HG03103 (cell line): ENCODE measurements at regions not wholly inside any gene's neighbourhood (a gene's known extent, or its start where the extent isn't known, plus 50 kb on each side); places are given as distances from the start of the nearest gene placed in this dataset.
A peak's percentile ranks its signal among the peaks of the same experiment; 100 is the strongest.

Experiments
- ATAC-seq: cut with Tn5 transposase; IDR thresholded peaks from one replicate; pipeline ENCODE4 v1.9.1; 2021; ENCODE audit warnings: low read depth; ENCODE audit not compliant: unreplicated experiment

DNA sequence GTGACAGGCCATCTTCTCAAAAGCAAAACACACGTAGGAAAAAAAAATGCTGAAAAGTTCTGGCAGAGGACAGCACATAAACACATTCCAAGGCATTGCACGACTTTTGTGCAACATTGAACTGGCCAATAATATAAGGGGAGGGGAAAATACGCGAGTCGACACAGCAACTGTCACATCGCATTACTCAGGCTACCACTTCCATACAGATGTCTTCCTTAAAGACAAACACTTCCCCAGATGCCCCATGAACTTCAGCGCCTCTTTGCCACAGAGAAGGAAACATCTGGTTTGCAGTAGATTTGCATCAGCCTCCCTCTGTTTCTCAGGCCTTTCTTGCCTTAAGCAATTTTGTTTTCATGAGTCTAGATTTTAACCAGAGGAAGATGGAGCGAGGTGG lies 144.4 kb upstream of the IGF1R start:
- ATAC-seq, result no peak

DNA sequence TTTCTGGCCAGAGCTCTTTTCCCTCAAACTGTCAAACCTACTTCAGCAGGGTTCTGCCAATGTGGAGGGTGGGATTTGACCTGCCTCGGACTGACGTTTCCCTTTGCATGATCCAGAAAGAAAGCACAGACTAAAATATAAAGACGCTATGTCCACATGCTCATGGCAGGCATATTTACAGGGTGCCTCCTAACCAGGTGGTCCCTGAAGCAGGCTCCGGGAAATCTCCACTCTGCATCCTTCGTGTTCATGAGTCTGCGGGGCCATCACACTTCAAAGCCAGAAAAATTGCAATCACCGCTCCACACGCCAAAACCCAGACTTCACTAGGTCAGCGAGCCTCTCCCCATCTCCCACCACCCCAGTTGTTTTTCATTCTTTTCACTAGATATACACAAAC lies 143.3 kb upstream of the IGF1R start:
- no peak for ATAC-seq

DNA sequence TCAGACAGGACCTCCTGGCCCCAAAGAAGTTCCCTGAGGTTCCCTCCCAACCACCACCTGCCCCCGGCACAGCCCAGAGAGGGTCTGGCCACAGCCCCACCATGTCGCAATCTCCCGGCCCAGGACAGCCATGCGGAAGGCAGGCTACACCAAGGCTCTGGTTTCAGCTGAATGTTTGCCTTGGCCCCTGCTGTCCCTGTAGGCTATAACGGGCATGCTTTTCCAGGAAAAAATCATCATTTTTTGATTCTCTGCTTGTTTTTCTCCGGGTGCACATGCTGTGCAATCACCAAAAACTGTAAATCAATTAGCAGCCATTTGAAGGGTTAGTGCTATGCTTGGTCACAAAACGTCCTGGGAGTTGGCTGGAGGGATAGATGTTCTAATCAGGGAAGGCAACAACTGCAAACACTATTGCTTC lies 142.7 kb upstream of the IGF1R start:
- ATAC-seq, result no peak

DNA sequence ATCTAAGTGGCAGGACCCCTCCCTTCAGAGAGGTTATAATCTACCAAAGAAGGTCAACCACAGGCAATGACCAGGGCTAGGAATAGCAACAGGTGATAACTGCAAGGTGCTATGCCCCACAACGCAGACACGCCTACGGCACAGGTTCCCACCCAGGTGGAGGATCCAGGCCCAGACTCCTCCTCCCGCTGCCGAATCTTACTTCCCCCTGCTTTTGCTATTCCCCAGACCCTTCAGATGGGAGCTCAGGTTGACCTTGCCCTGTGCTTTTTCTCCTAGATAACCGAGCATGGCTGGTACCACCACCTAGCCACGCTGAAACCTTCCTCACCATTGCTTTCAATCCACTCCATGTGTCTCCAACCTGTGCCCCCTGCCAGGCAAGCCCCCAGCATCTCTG lies 142.2 kb upstream of the IGF1R start:
- no peak for ATAC-seq

DNA sequence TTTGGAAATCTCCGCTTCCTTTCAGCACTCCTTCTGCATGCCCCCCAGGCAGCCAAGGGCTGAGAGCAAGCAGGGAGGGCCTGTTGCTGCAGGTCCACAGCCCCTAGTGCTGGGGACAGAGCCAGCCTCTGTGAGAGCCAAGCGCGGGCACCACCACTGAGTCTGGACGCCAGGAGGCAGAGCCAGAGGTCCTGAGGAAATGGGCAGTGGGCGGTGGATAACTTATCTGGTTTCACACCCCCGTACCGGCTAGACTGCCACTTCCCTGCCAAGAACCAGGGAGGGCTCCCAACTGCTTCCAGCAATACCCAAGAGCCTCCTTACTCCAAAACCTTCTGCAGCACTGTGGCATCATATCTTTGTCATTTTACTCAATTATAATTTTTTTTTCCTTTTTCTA lies 141.6 kb upstream of the IGF1R start:
- no peak for ATAC-seq

DNA sequence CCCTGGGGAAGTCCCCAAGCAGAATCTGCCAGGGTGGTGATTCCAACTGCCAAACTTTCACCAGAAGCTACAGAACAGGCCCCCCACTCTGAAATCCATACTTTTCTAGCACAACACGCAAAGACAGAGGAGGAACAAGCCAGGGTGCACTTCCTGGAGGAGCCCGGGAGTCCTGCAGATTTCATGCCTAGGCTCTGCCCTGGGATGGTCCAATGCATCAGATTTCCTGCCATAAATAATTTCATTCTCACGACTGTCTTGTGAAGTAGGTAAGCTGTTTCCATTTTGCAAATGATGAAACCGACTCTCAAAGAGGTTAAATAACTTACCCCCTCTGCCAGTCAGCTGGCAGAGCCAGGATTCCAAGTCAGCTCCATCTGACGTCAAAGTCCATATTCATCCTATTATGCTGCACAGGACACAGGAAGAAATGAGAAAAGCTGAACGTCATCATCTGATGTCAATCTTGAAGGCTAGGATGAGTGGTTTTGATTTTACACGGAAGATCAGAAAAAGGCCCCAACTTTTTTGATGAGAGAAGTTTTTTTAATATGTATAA lies 134.8 kb upstream of the IGF1R start:
- ATAC-seq, result no peak

DNA sequence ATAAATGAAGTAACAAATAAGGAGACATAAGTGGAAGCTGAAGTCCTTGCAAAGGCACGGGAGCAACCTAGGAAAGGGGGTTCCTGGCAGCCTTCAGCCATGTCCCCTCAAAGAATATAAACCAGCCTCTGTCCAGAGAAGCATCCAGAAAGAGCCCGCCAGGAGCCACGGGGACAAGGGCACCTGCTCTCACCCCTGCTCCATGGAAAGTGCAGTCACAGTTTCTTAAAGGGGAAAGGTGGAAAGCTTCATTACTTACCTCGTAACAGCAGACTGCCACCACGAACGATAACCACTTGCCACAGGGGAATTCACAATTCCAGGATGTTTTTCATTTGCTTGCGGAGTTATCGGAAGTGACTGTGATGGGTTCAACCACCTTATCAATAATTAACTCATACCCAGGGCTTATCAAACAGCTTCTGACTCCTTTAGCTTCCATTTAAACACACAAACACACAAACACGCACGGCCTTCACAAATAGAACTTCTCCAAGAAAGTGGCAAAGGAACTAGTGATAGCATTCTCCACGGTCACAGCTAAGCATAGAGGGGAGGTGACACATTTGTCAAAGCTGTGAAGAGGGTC lies 134.2 kb upstream of the IGF1R start:
- ATAC-seq, result no peak

DNA sequence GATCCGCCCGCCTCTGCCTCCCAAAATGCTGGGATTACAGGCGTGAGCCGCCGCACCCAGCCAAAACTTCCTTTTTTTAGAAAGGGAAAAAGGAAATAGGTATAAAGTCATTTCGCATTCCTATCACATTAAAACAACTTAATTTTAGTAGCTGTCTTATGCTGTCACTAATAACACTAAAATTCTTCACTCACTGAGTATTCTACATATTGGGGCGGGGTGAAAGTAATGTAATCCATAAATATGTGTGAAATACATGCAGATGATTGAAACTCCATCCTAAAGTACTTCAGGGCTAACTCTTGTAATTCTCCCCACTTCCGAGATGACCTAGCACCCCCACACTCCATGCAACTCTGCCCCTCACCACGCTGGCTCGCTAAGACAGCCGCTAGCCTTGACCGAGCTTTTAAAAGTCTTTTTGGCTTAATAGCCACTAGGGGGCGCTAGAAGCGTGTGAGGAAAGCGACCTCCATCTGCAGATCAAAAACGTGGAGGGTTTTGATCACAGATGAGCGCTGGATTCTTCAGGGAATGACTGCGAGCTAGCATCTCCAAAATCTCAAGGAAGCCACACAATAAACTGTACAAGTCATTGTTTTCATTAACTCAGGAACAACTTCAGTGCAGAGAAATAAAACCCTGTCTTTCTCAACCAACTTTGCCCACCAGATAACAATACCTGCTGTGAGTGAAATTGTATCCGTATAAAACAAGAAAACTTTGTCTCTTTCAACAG lies 129.3 kb upstream of the IGF1R start:
- peak; percentile 84 for ATAC-seq

DNA sequence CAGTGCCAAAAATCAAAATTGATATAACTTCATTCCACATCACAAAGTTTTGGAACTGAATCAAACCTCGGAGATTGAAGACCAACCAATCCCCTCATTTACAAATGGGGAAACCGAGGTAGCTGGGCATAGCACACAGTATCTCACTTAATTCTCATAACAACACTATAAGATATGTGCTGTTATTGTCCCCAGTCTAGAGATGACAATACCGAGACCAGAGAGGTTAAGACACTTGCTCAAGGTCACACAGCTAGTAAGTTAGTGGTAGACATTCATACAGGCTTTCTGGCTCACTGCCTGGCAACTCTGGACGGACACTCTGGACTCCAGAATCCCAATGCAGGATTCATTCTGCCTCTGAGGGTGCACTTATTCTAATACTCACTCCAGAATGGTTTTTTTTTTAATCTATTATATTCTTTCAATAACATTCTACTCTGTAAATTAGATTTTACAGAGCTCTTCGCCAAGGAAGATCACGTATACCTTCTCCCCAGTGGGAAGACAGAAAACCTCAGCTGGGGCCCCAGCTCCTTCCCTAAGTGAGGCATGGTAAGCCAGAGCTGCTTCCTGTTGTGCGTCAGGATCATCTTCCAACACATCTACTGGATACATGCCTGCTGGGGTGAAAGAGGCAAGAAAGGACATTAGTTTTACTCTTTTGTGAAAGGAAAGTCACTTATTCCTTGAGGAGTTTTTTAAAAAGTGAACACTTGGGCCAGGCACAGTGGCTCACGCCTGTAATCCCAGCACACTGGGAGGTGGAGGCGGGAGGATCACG lies 128.4 kb upstream of the IGF1R start:
- no peak for ATAC-seq

DNA sequence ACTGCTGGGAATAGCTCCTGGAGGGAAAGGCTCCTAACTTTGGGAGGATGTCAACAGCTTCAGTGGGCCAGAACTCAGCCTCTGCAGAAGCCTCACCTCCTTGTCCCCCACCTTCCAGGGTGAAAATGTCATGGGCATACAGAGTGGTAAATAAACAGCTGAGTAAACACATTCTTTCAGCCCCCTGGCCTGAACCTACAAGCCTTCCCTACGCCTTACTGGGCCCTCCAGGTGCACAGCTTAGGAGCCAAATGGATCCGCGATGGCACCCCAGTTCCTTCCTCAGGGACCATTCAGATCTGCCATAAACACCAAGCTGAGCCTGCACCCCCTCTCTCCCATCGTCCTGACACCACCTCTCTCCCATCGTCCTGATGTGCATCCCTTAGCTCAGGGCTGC lies 126.2 kb upstream of the IGF1R start:
- ATAC-seq, result no peak

DNA sequence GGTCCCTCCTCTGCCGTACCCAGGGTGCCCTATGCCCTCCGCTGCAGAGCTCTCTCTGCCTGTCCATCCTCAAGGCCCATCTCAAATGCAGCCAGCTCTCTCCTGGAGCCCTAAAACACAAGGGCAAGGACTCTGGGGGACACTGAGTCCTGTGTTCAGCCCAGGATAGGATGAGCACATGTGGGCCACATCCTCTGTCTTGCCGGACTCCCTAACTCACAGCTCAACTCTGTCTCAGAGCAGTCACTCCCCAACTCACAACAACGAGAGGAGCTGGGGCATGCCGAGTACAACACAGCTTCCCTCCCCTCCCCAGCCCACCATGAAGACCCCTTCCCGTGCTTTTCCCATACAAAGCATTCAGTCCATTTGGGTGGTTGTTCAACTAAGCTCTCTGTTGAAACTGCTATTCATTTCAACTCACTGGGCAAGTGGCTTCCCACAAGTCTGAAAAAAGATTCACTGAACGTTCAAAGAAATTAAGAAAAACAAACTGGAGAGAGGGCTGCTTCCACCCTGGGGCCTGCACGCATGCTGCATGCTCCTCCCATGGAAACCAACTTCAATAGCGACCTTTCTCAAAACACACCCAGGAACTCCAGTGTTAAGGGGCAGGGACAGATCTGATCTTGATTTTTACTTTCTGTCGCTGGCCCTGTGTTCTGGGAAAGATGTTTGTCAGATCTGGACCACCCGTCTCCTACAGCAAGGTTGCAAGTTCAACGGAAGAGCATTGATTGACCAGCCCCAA lies 124.3 kb upstream of the IGF1R start:
- no peak for ATAC-seq

DNA sequence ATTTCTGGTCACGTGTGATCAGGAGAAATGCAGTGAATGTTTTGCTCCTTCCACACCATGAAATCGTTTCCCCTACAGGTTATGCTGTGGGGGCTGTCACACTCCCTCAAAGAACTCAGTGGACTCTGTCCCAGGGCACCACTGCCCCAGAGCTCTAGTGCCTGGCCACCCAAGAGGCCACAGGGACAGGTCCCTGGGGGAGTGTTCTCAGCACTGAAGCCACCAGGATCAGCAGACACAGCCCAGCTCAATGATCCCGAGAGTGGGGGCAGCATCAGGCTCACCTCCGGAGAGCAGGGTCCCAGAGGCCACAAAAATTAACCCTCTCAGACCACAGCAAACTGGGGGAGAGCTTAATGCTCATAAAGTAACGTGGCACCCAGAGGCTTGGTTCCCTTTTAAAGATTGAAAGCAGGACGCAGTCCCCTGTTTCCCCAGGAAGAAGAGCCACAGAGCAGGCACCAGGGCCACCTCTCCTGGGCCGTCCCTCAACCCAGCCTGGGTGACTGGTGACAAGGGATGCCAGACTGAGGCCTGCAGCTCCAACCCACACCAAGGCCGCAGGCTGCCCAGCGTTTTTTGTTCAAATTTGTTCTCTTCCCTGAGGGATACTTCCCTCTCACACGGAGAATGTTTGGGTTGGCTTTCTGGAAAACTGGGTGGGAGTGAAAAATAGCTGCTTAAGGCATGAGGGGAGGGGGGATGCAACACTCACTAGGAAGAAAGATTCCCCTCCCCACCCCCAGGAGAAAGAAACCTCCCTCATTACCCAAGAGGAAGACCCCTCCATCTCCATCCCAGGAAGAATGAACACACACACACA lies 123.3 kb upstream of the IGF1R start:
- no peak for ATAC-seq

DNA sequence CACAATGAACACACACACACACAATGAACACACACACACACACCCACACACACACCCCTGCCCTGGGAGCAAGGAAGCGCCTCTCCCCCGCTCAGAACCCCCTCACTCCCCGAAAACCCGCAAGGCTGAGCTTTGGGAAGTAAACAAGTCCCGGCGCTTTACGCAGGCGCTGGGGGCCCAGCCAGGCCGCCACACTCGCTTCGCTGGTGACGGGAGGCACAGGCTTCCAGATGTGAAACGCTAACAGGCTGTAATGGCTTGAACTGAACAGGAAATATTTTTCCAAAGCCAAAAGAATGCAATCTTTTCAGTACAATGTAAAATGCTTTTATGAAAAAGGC lies 122.7 kb upstream of the IGF1R start:
- ATAC-seq, result no peak

DNA sequence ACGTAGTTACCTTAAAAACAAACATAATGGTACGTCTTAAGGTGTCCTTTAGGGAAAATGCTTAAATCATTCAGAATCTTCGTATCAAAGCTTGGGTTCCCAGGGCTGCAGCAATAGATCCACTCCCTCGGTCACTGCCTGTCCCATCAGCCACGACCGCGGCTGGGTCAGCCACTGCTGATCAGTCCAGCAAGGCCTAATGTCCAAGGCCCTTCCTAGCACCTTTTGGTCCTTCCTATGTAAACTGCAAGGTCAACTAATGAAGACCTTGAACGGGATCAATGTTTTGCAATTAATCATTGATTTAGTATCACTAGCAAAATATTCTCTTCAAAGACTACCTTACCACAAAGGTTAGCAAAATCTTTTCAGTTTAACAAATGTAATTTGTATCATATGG lies 122.2 kb upstream of the IGF1R start:
- ATAC-seq, result no peak

DNA sequence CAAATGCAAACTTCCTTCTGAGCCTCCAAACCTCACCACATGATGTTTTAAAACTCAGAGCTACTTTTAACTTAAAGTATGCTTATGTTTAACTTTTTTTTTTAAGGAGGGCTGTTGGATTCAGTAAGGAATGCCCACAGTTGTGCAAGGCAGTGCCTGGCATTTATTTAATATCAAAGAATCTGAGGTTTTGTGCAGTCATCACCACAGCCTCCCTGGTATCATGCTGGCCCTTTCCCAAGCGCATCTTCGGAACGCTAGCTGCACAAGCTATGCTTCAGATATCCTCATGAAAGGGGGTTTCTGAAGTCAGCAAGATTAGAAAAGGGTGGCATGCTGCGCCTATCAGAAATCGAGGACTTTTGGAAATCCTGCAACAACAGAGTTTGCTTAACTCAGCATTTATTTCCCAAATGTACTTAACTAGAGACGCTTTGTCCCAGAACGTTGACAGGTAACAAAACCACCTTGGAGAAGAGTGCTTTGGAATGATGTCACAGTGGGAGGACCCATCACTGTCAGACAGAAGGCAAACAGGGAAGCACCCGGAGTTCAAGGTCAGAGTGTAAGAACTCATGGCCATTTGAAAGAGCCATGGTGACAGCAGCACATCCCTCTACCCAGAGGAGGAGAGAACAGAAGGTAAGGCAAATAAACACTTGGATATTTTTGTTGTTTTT lies 120.2 kb upstream of the IGF1R start:
- ATAC-seq, result no peak

DNA sequence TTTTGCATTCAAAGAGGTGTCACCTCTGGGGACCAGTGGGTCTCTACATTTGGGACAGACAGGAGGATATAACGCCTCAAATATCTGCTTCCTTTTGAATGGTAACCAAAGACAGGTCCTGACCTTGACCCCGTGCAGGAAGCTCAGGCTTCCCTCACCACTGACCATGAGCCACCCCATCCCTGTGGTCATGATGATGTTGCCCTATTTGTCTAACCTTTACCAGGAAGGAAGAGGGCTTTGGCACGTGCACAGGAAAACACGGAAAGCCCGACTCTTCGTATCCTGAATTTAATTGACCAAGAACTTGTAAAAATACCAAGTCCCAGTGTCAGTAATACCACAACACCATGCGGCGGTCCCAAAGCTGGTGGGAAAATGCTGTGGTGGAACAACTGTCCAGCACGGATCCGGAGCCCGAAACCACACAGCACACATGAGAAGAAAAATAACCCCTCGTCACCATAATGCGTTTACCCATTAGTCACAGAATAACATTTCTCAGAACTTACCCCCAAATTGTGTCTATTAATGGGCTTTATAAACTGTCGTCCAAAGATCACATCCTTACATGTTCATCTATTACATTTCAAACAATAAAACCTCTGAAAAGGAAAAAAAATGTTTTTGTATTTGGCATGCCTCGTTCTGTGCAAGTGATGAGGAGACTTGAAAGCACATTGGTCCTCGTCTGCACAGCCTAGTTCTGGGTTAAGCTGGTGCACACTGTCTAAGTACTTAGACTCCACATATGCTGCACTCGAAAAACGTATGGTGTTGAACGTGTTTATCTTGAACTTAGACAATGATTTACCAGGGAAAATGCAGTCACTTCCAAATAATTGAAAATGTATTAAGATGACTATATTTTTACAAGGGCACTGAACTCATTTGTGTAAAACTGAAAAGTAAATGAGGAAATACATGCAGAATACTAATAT lies 118.9 kb upstream of the IGF1R start:
- no peak for ATAC-seq

DNA sequence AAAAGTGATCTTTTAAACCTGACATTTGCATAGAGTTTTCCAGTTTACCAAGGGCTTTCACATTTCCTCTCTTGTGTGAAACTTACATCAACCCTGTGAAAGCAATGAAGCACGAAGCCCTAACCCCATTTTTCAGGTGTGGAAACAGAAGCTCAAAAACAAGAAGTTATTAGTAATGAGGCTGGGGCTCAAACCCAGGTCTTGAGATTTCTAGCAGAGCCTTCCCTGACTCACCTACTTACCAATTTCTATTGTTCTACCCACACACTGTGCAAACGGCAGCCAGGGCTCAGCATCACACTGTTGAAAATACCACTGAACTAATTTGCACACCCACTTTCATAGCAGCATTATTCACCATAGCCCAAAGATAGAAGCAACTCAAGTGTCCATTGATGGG lies 117.8 kb upstream of the IGF1R start:
- ATAC-seq, result no peak

DNA sequence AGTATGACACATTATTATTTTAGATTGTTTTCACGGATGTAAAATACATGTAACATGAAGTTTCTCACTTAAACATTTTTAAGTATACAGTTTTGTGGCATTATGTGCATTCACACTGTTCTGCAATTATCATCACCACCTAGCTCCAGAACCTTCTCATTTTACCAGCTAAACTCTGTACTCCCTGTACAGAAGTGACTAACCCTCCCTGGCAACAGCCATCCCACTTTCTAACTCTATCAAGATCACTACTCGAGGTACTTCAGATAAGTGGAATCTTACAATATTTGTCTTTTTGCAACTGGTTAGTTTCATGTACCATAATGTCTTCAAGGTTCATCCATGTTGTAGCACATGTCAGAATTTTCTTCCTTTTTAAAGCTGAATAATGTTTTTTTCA lies 116.3 kb upstream of the IGF1R start:
- no peak for ATAC-seq
